SK-N-MC (cell line): ENCODE measurements at regions not wholly inside any gene's neighbourhood (a gene's known extent, or its start where the extent isn't known, plus 50 kb on each side); places are given as distances from the start of the nearest gene placed in this dataset.

Source experiments
- DNase-seq: peaks from one replicate; pipeline ENCODE4 v3.0.0-alpha.2; 2011; ENCODE audit warnings: low read depth, low spot score
- H3K27ac ChIP-seq: fragments of 200-600 bp; sonication (generic); 2 replicates; pipeline ENCODE4 v1.5.1; 2016; ENCODE audit warnings: mixed run types
- H3K36me3 ChIP-seq: fragments of 200-600 bp; sonication (generic); 2 replicates; pipeline ENCODE4 v1.6.1; 2017; ENCODE audit warnings: antibody characterized with exemption, low read length, mixed read lengths; ENCODE audit not compliant: insufficient read depth
- H3K4me3 ChIP-seq: fragments of 200-600 bp; sonication (generic); 2 replicates; pipeline ENCODE4 v1.5.1; 2016
- H3K9ac ChIP-seq: fragments of 200-600 bp; sonication (generic); 2 replicates; pipeline ENCODE4 v1.8.0; 2017; ENCODE audit warnings: mixed run types, mixed read lengths; ENCODE audit not compliant: insufficient read length
- H3K9me3 ChIP-seq: fragments of 200-600 bp; sonication (generic); 2 replicates; pipeline ENCODE4 v1.6.1; 2017; ENCODE audit warnings: low read depth, mild to moderate bottlenecking, antibody characterized with exemption, low read length, moderate library complexity, mixed read lengths
- EZH2 ChIP-seq: fragments of 200-600 bp; sonication (generic); IDR thresholded peaks from one replicate; pipeline ENCODE4 v1.6.1; 2017; ENCODE audit warnings: antibody characterized with exemption
- FOXP2 ChIP-seq: optimal IDR thresholded peaks from 2 replicates; pipeline ENCODE3; 2011; ENCODE audit warnings: mild to moderate bottlenecking, moderate library complexity; ENCODE audit not compliant: insufficient read depth; ENCODE audit errors: extremely low read length, control extremely low read depth
- POLR2AphosphoS5 ChIP-seq: IDR thresholded peaks from 2 replicates; pipeline ENCODE4 v1.6.1; 2012; ENCODE audit warnings: mild to moderate bottlenecking, low read depth, low read length, borderline replicate concordance

GRCh38 chr3:78274475-78275065, 1234.7 kb downstream of the ROBO2 start:
- H3K4me3 ChIP-seq, result no peak overlapping the region
- H3K27ac ChIP-seq, result no peak overlapping the region
- H3K9me3 ChIP-seq, result no peaks in the 10 kb centered on the region
- H3K36me3 ChIP-seq, result no peaks in the 10 kb centered on the region
- DNase-seq, result no peak
- TF ChIP-seq POLR2AphosphoS5, result no peak
- TF ChIP-seq EZH2, result no peak
- no peak for TF ChIP-seq FOXP2
- H3K9ac ChIP-seq, result no peak overlapping the region

DNA sequence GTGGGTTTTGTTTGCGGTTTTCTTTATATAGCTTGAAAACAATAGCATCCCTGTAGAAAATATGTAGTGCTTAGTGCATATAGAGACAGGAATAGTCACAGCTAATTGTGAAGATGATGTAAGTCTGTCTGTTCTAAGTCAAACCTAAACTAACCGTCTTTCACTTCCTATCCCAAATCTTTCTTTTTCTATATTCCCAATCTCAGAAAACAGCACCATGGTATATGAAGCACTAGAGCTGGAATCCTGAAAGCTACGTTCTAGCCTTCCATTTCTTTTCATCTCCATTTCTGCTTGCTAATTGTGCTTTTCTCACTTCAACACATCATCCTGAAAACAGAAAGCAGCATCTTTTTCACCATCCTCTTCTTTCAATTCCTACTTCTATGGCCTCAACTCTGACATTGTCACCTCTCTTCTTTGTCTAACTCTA, 1235.5 kb downstream of the ROBO2 start:
- TF ChIP-seq EZH2 (no peak), POLR2AphosphoS5 (no peak), FOXP2 (no peak)

GRCh38 chr3:78277220-78277619, 1237.3 kb downstream of the ROBO2 start:
- Histone ChIP-seq H3K36me3 (no peaks in the 10 kb centered on the region), H3K9ac (no peak overlapping the region), H3K27ac (no peak overlapping the region), H3K4me3 (no peak overlapping the region), H3K9me3 (no peaks in the 10 kb centered on the region)
- TF ChIP-seq FOXP2 (no peak), EZH2 (no peak), POLR2AphosphoS5 (no peak)
- no peak for DNase-seq

More for the DNA sequence above, 1235.5 kb downstream of the ROBO2 start:
- Histone ChIP-seq H3K4me3 (no peak overlapping the region), H3K9me3 (no peaks in the 10 kb centered on the region), H3K36me3 (no peaks in the 10 kb centered on the region), H3K9ac (no peak overlapping the region), H3K27ac (no peak overlapping the region)
- DNase-seq, result no peak

DNA sequence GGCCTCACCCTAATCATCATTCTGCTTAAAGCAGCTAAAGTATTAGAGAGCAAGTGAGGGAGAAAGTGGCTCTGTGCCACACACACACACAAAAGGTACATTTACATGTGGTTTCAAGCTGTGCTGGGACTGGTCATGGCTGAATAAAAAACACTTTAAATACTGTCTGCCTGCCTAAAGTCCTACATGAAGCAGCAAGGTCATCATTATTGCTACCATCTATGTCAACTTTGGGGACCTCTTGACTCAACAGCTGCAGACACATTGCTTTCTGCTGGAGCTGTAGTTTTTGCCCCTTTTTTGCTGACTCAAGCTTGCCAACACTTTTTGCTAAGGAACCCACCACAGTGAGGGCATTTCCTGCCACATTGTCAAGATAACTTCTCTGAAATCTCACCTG, 1237.9 kb downstream of the ROBO2 start:
- no peak for DNase-seq
- peak overlapping the region; percentile 81 for H3K27ac ChIP-seq
- TF ChIP-seq POLR2AphosphoS5 (no peak), EZH2 (no peak)
- no peak overlapping the region for H3K9ac ChIP-seq
- H3K9me3 ChIP-seq, result no peaks in the 10 kb centered on the region
- no peaks in the 10 kb centered on the region for H3K36me3 ChIP-seq
- no peak overlapping the region for H3K4me3 ChIP-seq

DNA sequence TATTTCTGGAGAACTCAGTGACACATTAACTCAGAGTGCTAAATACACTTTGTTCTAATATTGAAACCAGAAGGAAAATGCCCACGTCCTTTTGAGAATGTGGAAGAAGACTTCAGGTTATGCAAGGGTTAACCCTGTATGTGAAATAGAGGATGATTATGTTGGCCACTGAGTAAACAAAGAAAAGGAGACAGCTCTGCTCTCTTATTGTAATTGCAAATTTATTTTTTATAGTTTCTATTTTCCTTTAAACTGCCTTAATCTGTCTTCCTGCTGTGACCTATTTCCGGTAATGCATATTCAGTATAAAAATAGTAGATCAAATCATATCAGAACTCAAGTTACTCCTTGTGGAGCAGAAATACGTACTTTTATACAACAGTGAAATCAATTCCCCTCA, 1239.2 kb downstream of the ROBO2 start:
- DNase-seq, result peak; percentile 73
- H3K9ac ChIP-seq, result no peak overlapping the region
- H3K4me3 ChIP-seq, result peak overlapping the region; percentile 50
- peak overlapping the region; percentile 81 for H3K27ac ChIP-seq
- H3K36me3 ChIP-seq, result no peaks in the 10 kb centered on the region
- H3K9me3 ChIP-seq, result no peaks in the 10 kb centered on the region
- TF ChIP-seq FOXP2, result peak; percentile 58
- no peak for TF ChIP-seq EZH2
- TF ChIP-seq POLR2AphosphoS5, result peak; percentile 35; the same call in 1 of the 2 replicates

DNA sequence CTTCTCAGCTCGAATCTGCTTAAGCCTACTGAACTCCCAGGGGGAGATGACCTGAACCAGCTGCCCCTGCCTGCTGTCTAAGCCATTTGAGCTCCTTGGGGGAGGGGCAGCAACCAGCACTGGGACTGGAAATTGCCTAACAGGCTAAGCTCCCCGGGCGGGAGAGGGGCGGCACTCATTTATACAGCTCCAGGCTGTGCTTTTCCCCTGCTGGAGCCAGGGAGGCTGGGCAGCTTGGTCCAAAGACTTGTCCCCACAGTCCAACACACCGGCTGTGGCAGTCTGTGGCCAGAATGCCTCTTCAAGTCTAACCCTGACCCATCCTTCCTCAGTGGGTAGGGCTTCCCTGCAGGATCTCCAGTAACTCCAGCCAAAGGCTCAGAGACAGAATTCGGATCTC, 1241.5 kb downstream of the ROBO2 start:
- TF ChIP-seq FOXP2 (no peak), EZH2 (no peak), POLR2AphosphoS5 (no peak)
- Histone ChIP-seq H3K27ac (no peak overlapping the region), H3K4me3 (no peak overlapping the region), H3K9me3 (no peaks in the 10 kb centered on the region), H3K36me3 (no peaks in the 10 kb centered on the region), H3K9ac (no peak overlapping the region)
- no peak for DNase-seq

GRCh38 chr3:78283994-78284393, 1244.1 kb downstream of the ROBO2 start:
- no peak overlapping the region for H3K4me3 ChIP-seq
- no peak overlapping the region for H3K9ac ChIP-seq
- H3K36me3 ChIP-seq, result no peaks in the 10 kb centered on the region
- no peaks in the 10 kb centered on the region for H3K9me3 ChIP-seq
- no peak for DNase-seq
- no peak overlapping the region for H3K27ac ChIP-seq
- no peak for TF ChIP-seq EZH2
- no peak for TF ChIP-seq FOXP2
- TF ChIP-seq POLR2AphosphoS5, result no peak

DNA sequence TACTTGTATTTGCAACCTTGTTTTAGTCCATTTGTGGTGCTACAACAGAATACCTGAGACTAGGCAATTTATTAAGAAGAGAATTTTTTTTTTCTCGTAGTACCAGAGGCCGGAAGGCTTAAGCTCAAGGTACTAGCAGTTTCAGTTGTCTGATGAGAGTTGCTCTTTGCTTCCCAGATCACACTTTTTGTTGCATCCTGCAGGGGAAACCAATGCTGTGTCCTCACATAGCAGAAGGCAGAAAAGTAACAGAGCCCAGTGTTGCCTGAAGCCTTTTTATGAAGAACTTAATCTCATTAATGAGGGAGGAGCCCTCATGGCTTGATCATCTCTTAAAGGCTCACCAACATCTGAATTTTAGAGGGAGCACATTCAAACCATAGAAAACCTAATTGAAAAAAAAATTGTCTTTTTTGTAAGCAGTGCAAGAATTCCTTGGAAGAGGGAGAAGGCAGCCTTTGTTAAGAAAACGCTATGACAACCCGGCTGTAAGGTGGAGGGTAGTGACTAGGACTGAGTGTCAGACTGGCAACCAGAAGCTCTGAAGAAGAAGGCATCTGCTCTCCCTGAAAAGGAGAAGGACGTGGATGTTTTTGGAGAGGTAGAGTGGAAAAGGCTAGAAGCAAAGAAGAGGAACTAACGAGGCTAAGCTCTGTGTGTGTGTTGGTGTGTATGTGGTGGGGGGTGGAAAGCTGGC, 1245.3 kb downstream of the ROBO2 start:
- 0 out of 2 replicates have a peak overlapping the region, but pooled peaks have one; percentile 21 for H3K4me3 ChIP-seq
- H3K36me3 ChIP-seq, result no peaks in the 10 kb centered on the region
- H3K27ac ChIP-seq, result no peak overlapping the region
- no peak for TF ChIP-seq POLR2AphosphoS5
- TF ChIP-seq EZH2, result no peak
- no peak for TF ChIP-seq FOXP2
- no peaks in the 10 kb centered on the region for H3K9me3 ChIP-seq
- no peak for DNase-seq
- H3K9ac ChIP-seq, result no peak overlapping the region

DNA sequence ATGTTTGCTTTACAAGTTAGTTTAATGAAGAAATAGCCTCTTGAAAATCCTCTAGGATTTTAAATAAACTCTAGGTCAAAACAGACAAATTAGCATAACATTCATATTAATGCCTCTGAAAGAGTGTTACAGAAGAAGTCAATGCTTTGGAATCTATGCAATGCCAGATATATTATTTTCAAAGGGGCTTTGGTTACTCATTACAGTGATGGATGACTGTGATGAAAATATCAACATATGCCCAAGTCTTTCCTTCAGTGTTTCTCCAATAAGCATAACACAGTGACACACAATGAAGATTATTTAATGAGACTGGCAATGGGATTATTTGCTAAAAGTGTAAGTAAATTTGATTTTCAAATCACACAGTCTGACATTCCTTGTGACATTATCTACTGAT, 1247.2 kb downstream of the ROBO2 start:
- Histone ChIP-seq H3K9ac (no peak overlapping the region), H3K36me3 (no peaks in the 10 kb centered on the region), H3K4me3 (no peak overlapping the region), H3K9me3 (no peaks in the 10 kb centered on the region), H3K27ac (no peak overlapping the region)
- TF ChIP-seq EZH2 (no peak), FOXP2 (no peak), POLR2AphosphoS5 (no peak)
- DNase-seq, result no peak
